ENCODE measurements at regions not wholly inside any gene's neighbourhood (a gene's known extent, or its start where the extent isn't known, plus 50 kb on each side); places are given as distances from the start of the nearest gene placed in this dataset.

- H2BK5ac ChIP-seq (ENCODE audit: low read depth, low read length) = no peak overlapping the region
- H3K4ac ChIP-seq (replicated peaks; ENCODE audit: insufficient read length, low read depth, low read length) = no peak overlapping the region
- H2BK12ac ChIP-seq (ENCODE audit: low read depth, low read length) = no peak overlapping the region
- no peak overlapping the region for H2BK120ac ChIP-seq (replicated peaks; ENCODE audit: low read depth, low read length)
- H3K4me3 ChIP-seq (ENCODE audit: extremely low read depth in 1 of 4, insufficient read depth in 2 of 4, low read depth in 3 of 4, low read length in 4 of 4) = no peak overlapping the region
- H3K56ac ChIP-seq (replicated peaks; ENCODE audit: insufficient read length, low read depth, low read length) = no peak overlapping the region
- DNase-seq (ENCODE audit: low read depth in 1 of 2, low spot score in 2 of 2) = no peak
- H3K23ac ChIP-seq (ENCODE audit: insufficient read length) = no peak overlapping the region
- H3K9ac ChIP-seq (replicated peaks in 1 of 4; ENCODE audit: extremely low read depth in 1 of 4, low read depth in 3 of 4, low read length in 3 of 4) = no peak overlapping the region
- 0 out of 2 replicates have a peak overlapping the region, but pooled peaks have one; percentile 0 for H2BK15ac ChIP-seq (ENCODE audit: low read length)
- no peaks in the 10 kb centered on the region for H3K23me2 ChIP-seq (ENCODE audit: low read depth, low read length)
- no peak overlapping the region for H2BK20ac ChIP-seq (ENCODE audit: low read length)
- 89% methylated on average over 4 of the region's 4 CpGs; no CpG with 5 or more reads in 1 of the 2 experiments for WGBS, 2 experiments (ENCODE audit: extremely low coverage in 1 of 2, insufficient coverage in 1 of 2, insufficient read length in 1 of 2, insufficient replicate concordance in 2 of 2, low coverage in 1 of 2, low lambda C conversion rate in 2 of 2, missing lambda C conversion rate in 1 of 2)
- no peaks in the 10 kb centered on the region for H3K79me2 ChIP-seq (ENCODE audit: control insufficient read depth in 1 of 2, insufficient read depth in 2 of 2, low read length in 2 of 2)
- no peak overlapping the region for H3K4me2 ChIP-seq (ENCODE audit: insufficient read depth in 1 of 2, low read depth in 2 of 2, low read length in 2 of 2)
- H4K8ac ChIP-seq (ENCODE audit: extremely low read depth, insufficient read depth, low read length) = no peak overlapping the region
- H3K27ac ChIP-seq (ENCODE audit: low read depth, low read length) = no peak overlapping the region
- no peak overlapping the region for H4K5ac ChIP-seq (ENCODE audit: insufficient read length, low read depth, low read length)
- H2AK5ac ChIP-seq (ENCODE audit: low read depth, low read length) = peak overlapping the region; percentile 44; the same call in 1 of the 2 replicates
- TF ChIP-seq RNF2 (IDR thresholded peaks at IDR 0.05; ENCODE audit: borderline replicate concordance, low read depth, low read length, missing control alignments, poor library complexity, severe bottlenecking) = no peak
- TF ChIP-seq SUZ12 (IDR thresholded peaks at IDR 0.05; ENCODE audit: low read length) = no peak
- no peak for TF ChIP-seq SP1 (IDR thresholded peaks at IDR 0.05; ENCODE audit: low read depth, low read length)
- TF ChIP-seq CHD1 (IDR thresholded peaks at IDR 0.05; ENCODE audit: low read depth, low read length) = no peak
- TF ChIP-seq RFX5 (IDR thresholded peaks at IDR 0.05; ENCODE audit: borderline replicate concordance, low read depth, low read length) = no peak
- TF ChIP-seq RBBP5 (IDR thresholded peaks at IDR 0.05; ENCODE audit: borderline replicate concordance, low read depth, low read length) = no peak
- TF ChIP-seq SAP30 (IDR thresholded peaks at IDR 0.05; ENCODE audit: insufficient read depth, insufficient replicate concordance, low read length) = no peak
- no peak for TF ChIP-seq EZH2 (IDR thresholded peaks at IDR 0.05; ENCODE audit: low read depth, low read length, severe bottlenecking)
- POLR2A ChIA-PET (ENCODE audit: partially characterized antibody) = no interaction called here
- CTCF ChIA-PET (ENCODE audit: partially characterized antibody) = interaction anchor here (0.9 to 1.6 kb wide), 2 partner anchors 9 to 202 kb away, joined by 3 to 4 read pairs; no protein-coding TSS in a partner anchor
- H3K14ac ChIP-seq (ENCODE audit: insufficient read length) = no peak overlapping the region
- no peaks in the 10 kb centered on the region for H4K20me1 ChIP-seq (replicated peaks in 1 of 2; ENCODE audit: control insufficient read depth in 1 of 2, insufficient read depth in 2 of 2, low read length in 2 of 2)
- no peak overlapping the region for H3K18ac ChIP-seq (ENCODE audit: extremely low read depth, low read length)
- no peaks in the 10 kb centered on the region for H3K36me3 ChIP-seq (ENCODE audit: control insufficient read depth in 2 of 4, insufficient read depth in 4 of 4, low read length in 3 of 4)
- H3K9me3 ChIP-seq (ENCODE audit: insufficient read depth in 2 of 2, low read depth in 1 of 2, low read length in 1 of 2) = no peaks in the 10 kb centered on the region
- no peak overlapping the region for H4K91ac ChIP-seq (replicated peaks; ENCODE audit: insufficient read length, low read length)
- no peaks in the 10 kb centered on the region for H3K79me1 ChIP-seq (ENCODE audit: low read depth, low read length)
- FAIRE-seq = no peak
- H3K27me3 ChIP-seq (replicated peaks in 1 of 4; ENCODE audit: control insufficient read depth in 3 of 4, extremely low read depth in 1 of 4, insufficient read depth in 3 of 4, low read length in 3 of 4) = no peaks in the 10 kb centered on the region
- no peaks in the 10 kb centered on the region for H3K4me1 ChIP-seq (replicated peaks in 1 of 4; ENCODE audit: control insufficient read depth in 3 of 4, insufficient read depth in 4 of 4, low read length in 3 of 4)
- no peak overlapping the region for H2AFZ ChIP-seq (ENCODE audit: low read length)
Observed at GRCh38 chr1:55575571-55576279, 360.6 kb upstream of the USP24 start.
